HAP-1 (cell line): ENCODE measurements at regions not wholly inside any gene's neighbourhood (a gene's known extent, or its start where the extent isn't known, plus 50 kb on each side); places are given as distances from the start of the nearest gene placed in this dataset.
A peak's percentile ranks its signal among the peaks of the same experiment; 100 is the strongest.
"Not testable (repeated sequence)": the region's sequence is repeated elsewhere in the genome, so short reads cannot be mapped to it uniquely, and the experiment has no call there.

Source experiments
- DNase-seq, 2 experiments: peaks; one replicate each; pipeline ENCODE4 v3.0.0-alpha.2; 2016 to 2020; ENCODE audit warnings: low spot score in 2 of 2
- H3K27me3 ChIP-seq: fragments of 250-450 bp; sonication (Bioruptor Pico); 2 replicates; pipeline ENCODE4 v1.5.1; 2020; ENCODE audit warnings: low read depth, mild to moderate bottlenecking, moderate library complexity
- H3K36me3 ChIP-seq: fragments of 250-450 bp; sonication (Bioruptor Pico); replicated peaks from 2 replicates; pipeline ENCODE4 v1.5.1; 2020; ENCODE audit warnings: mild to moderate bottlenecking
- H3K4me1 ChIP-seq: fragments of 250-450 bp; sonication (Bioruptor Pico); 2 replicates; pipeline ENCODE4 v1.5.1; 2020; ENCODE audit warnings: mild to moderate bottlenecking
- H3K4me3 ChIP-seq: fragments of 250-450 bp; sonication (Bioruptor Pico); 2 replicates; pipeline ENCODE4 v1.5.1; 2020; ENCODE audit warnings: mild to moderate bottlenecking, moderate library complexity
- H3K9me3 ChIP-seq: fragments of 250-450 bp; sonication (Bioruptor Pico); 2 replicates; pipeline ENCODE4 v1.5.1; 2020; ENCODE audit warnings: mild to moderate bottlenecking, moderate library complexity
- in situ Hi-C: fragments of 300-500 bp; cut with MboI; formaldehyde crosslinking; loops from 3 replicates; pipeline ENCODE4 v1.14.3; 2020; ENCODE audit warnings: low sequenced_read_pairs, inconsistent platforms, mixed read lengths

GRCh38 chr13:53281677-53282076, 253.1 kb downstream of the OLFM4 start:
- in situ Hi-C loops: no loop called here
- H3K4me3 ChIP-seq: no peak overlapping the region
- peaks cover 35% of the 10 kb centered on the region for H3K4me1 ChIP-seq

GRCh38 chr13:53285896-53286430, 257.4 kb downstream of the OLFM4 start:
- in situ Hi-C loops: no loop called here
- Histone ChIP-seq H3K27me3 (no peaks in the 10 kb centered on the region), H3K4me3 (no peak overlapping the region), H3K4me1 (peaks cover 32% of the 10 kb centered on the region), H3K9me3 (no peaks in the 10 kb centered on the region), H3K36me3 (no peaks in the 10 kb centered on the region)
- peak; percentile 75 to 95 for DNase-seq

More at GRCh38 chr13:53281677-53282076, 253.1 kb downstream of the OLFM4 start:
- no peak for DNase-seq
- no peaks in the 10 kb centered on the region for H3K9me3 ChIP-seq
- H3K27me3 ChIP-seq: no peaks in the 10 kb centered on the region
- H3K36me3 ChIP-seq: no peaks in the 10 kb centered on the region

GRCh38 chr13:53298396-53298795, 269.8 kb downstream of the OLFM4 start:
- Histone ChIP-seq H3K36me3 (no peaks in the 10 kb centered on the region), H3K27me3 (no peaks in the 10 kb centered on the region), H3K4me1 (peaks cover 10% of the 10 kb centered on the region), H3K4me3 (no peak overlapping the region), H3K9me3 (no peaks in the 10 kb centered on the region)
- in situ Hi-C loops: no loop called here
- peak; percentile 73 to 90 for DNase-seq

- in situ Hi-C loops: no loop called here
- Histone ChIP-seq H3K36me3 (no peaks in the 10 kb centered on the region; the same call in 1 of the 2 replicates), H3K27me3 (no peaks in the 10 kb centered on the region), H3K4me3 (no peak overlapping the region), H3K4me1 (peaks cover 10% of the 10 kb centered on the region), H3K9me3 (no peaks in the 10 kb centered on the region)
- no peak for DNase-seq
Measured at GRCh38 chr13:53301449-53301848, 272.8 kb downstream of the OLFM4 start.

GRCh38 chr13:53305419-53305818, 276.8 kb downstream of the OLFM4 start:
- H3K36me3 ChIP-seq, H3K27me3 ChIP-seq, H3K4me1 ChIP-seq, H3K9me3 ChIP-seq, DNase-seq, H3K4me3 ChIP-seq, in situ Hi-C loops: not testable (repeated sequence)

- H3K9me3 ChIP-seq: no peaks in the 10 kb centered on the region
- H3K36me3 ChIP-seq: no peaks in the 10 kb centered on the region
- peak in 1 of 2 experiments; percentile 39 for DNase-seq
- H3K4me3 ChIP-seq: no peak overlapping the region
- in situ Hi-C loops: no loop called here
- H3K4me1 ChIP-seq: peaks cover 18% of the 10 kb centered on the region
- no peaks in the 10 kb centered on the region for H3K27me3 ChIP-seq
Measured at GRCh38 chr13:53310786-53311185, 282.2 kb downstream of the OLFM4 start.

GRCh38 chr13:53311561-53311960, 282.9 kb downstream of the OLFM4 start:
- in situ Hi-C loops: no loop called here
- H3K36me3 ChIP-seq: no peaks in the 10 kb centered on the region
- no peaks in the 10 kb centered on the region for H3K27me3 ChIP-seq
- H3K9me3 ChIP-seq: no peaks in the 10 kb centered on the region
- peaks cover 18% of the 10 kb centered on the region for H3K4me1 ChIP-seq
- no peak overlapping the region for H3K4me3 ChIP-seq
- peak; percentile 62 to 90 for DNase-seq

GRCh38 chr13:53321296-53321801, 292.7 kb downstream of the OLFM4 start:
- Histone ChIP-seq H3K27me3 (no peaks in the 10 kb centered on the region), H3K9me3 (no peaks in the 10 kb centered on the region), H3K4me1 (peaks cover 13% of the 10 kb centered on the region), H3K36me3 (no peaks in the 10 kb centered on the region), H3K4me3 (no peak overlapping the region)
- DNase-seq: no peak
- in situ Hi-C loops: no loop called here

- no peaks in the 10 kb centered on the region for H3K9me3 ChIP-seq
- peaks cover 13% of the 10 kb centered on the region for H3K4me1 ChIP-seq
- in situ Hi-C loops: no loop called here
- no peak overlapping the region for H3K4me3 ChIP-seq
- no peaks in the 10 kb centered on the region for H3K27me3 ChIP-seq
- DNase-seq: peak in 1 of 2 experiments; percentile 78
- H3K36me3 ChIP-seq: no peaks in the 10 kb centered on the region
Measured at GRCh38 chr13:53324656-53325055, 296.0 kb downstream of the OLFM4 start.

GRCh38 chr13:53326716-53327115, 298.1 kb downstream of the OLFM4 start:
- Histone ChIP-seq H3K36me3 (no peaks in the 10 kb centered on the region), H3K9me3 (no peaks in the 10 kb centered on the region), H3K27me3 (no peaks in the 10 kb centered on the region), H3K4me3 (no peak overlapping the region), H3K4me1 (peaks cover 13% of the 10 kb centered on the region)
- in situ Hi-C loops: no loop called here
- no peak for DNase-seq

GRCh38 chr13:53327680-53328315, 299.2 kb downstream of the OLFM4 start:
- Histone ChIP-seq H3K4me1 (peaks cover 13% of the 10 kb centered on the region), H3K9me3 (no peaks in the 10 kb centered on the region), H3K27me3 (no peaks in the 10 kb centered on the region), H3K4me3 (no peak overlapping the region), H3K36me3 (no peaks in the 10 kb centered on the region)
- no peak for DNase-seq
- in situ Hi-C loops: no loop called here

- H3K36me3 ChIP-seq: no peaks in the 10 kb centered on the region
- no peaks in the 10 kb centered on the region for H3K27me3 ChIP-seq
- H3K9me3 ChIP-seq: no peaks in the 10 kb centered on the region
- DNase-seq: no peak
- H3K4me1 ChIP-seq: no peaks in the 10 kb centered on the region
- in situ Hi-C loops: no loop called here
- H3K4me3 ChIP-seq: no peak overlapping the region
Measured at GRCh38 chr13:53336441-53337160, 308.0 kb downstream of the OLFM4 start.

GRCh38 chr13:53338760-53339159, 310.1 kb downstream of the OLFM4 start:
- DNase-seq: no peak
- no peaks in the 10 kb centered on the region for H3K27me3 ChIP-seq
- in situ Hi-C loops: no loop called here
- no peaks in the 10 kb centered on the region for H3K9me3 ChIP-seq
- no peak overlapping the region for H3K4me3 ChIP-seq
- no peaks in the 10 kb centered on the region for H3K36me3 ChIP-seq
- peaks cover 4% of the 10 kb centered on the region for H3K4me1 ChIP-seq

GRCh38 chr13:53340505-53341143, 312.0 kb downstream of the OLFM4 start:
- no peaks in the 10 kb centered on the region for H3K9me3 ChIP-seq
- H3K4me3 ChIP-seq: no peak overlapping the region
- DNase-seq: no peak
- no peaks in the 10 kb centered on the region for H3K36me3 ChIP-seq
- in situ Hi-C loops: no loop called here
- peaks cover 4% of the 10 kb centered on the region for H3K4me1 ChIP-seq
- no peaks in the 10 kb centered on the region for H3K27me3 ChIP-seq
